Muscle of back (tissue), 3 donors: ENCODE measurements at regions not wholly inside any gene's neighbourhood (a gene's known extent, or its start where the extent isn't known, plus 50 kb on each side); places are given as distances from the start of the nearest gene placed in this dataset.
A peak's percentile ranks its signal among the peaks of the same experiment; 100 is the strongest.
"Not testable (repeated sequence)": the region's sequence is repeated elsewhere in the genome, so short reads cannot be mapped to it uniquely, and the experiment has no call there.

Experiments
- DNase-seq, 3 donors: peaks; one replicate each; pipeline versions ENCODE4 v3.0.0 to v3.0.0-alpha.2; 2013

DNA sequence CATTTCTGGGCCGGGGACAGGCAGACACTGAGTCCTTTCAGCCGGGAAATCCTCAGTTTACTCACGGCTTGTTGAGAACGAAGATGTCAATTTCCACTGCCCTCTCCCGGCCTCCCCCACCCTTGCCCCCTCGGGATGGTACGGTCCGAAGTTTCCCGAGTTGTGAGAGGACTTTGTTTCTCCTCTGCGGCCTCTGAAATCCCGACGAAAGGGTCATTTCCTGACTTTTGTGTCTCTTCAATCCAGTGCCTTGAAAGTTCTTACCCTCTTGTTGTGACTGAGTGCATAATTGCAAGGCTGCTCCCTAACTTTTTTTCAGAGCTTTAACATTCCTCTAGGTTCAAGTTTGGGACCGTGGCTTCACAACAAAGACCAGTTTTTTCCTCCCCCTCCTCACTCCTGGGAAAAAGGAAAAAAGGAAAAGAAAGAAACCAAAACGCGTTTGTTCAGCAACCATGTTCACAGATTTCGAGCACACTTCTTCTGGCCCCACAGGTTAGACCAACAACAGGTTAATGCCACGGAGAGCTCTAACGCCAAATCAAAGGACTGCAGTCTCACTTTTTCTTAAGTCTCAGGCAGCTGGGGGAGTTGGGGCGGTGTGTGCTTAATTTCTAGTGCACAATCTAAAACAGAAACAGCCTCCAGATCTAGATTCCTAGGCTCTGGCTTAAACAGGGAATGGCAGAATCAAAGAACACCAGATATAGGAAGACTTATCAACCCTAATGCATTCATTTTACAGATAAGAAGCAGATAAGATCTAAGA is 138.9 kb downstream of the TMCO5A start:
- no peak for DNase-seq

DNA sequence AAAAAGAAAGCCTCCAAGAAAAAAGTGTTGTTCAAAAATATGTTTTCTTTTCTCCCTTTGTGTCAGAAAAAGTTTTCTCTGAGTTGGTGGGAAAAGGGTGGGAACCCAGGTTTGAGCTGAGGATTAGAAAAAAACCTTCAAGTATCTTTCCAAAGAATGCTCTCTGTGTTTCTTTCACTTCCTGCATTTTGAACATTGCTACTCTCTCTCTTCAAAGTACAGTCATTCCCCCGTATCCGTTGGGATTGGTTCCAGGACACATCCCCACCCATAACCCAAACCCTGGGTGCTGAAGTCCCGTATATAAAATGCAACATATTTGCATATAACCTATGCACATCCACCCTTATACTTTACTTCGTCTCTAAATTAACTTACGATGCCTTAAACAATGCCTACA is 139.6 kb downstream of the TMCO5A start:
- DNase-seq, result no peak

- no peak for DNase-seq
Measured at GRCh38 chr15:38075466-38075865, 141.0 kb downstream of the TMCO5A start.

DNA sequence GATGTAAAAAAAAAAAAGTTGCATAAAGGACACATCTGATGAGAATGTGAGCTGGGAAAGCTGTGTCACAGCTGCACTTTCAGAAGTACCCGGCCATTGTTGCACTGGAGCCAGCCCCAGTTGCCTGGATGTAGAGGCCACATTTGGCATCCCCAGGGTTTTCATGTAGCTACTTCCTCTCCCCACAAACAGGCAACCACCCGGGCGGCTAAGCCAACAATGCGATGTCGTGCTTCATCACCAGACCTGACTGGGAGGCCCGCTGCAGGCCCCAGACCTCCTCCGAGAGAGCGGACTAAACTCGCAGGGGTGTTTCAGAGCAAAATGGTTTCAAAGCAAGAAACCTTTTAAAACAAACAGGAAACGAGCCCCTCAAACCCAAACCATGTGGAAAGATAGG is 142.3 kb downstream of the TMCO5A start:
- peak in 1 of 3 donors; percentile 83 for DNase-seq

DNA sequence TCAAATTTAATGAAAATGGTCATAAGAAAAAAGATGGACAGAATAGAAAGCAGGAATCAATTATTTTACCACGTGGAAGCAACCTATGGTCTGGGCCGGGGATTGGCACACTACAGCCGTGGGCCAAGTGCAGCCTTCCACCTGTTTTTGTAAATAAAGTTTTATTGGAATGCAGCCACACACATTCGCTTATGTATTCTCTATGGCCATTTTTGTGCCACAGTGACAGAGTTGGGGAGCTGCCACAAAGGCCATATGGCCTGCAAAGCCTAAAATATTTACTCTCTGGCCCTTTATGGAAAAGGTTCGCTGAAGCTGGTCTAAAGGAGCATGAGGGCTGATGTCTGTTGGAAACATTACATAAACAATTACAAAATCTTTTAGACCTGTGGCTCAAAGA is 144.8 kb downstream of the TMCO5A start:
- DNase-seq, result no peak

- DNase-seq, result no peak
Measured at GRCh38 chr15:38080651-38081275, 146.3 kb downstream of the TMCO5A start.

GRCh38 chr15:38084289-38084688 is 149.8 kb downstream of the TMCO5A start:
- no peak for DNase-seq

DNA sequence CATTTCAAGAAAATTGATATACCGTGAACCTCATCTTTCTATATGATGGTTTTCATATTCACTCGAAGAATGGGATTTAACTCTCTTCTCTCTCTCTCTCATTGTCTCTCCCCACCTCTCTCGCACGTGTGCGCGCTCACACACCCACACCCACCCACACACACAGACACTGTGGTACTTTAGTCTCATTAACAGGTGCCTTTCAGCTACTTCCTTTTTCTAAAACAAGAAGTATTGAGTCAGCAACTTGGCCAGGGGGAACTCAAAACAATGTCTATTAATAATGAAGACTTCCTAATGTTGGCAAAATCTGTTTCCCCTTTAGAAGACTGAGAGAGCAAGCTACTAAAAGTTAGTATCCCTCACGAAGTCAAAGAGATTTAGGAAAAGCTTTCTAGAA is 150.7 kb downstream of the TMCO5A start:
- DNase-seq, result no peak

DNA sequence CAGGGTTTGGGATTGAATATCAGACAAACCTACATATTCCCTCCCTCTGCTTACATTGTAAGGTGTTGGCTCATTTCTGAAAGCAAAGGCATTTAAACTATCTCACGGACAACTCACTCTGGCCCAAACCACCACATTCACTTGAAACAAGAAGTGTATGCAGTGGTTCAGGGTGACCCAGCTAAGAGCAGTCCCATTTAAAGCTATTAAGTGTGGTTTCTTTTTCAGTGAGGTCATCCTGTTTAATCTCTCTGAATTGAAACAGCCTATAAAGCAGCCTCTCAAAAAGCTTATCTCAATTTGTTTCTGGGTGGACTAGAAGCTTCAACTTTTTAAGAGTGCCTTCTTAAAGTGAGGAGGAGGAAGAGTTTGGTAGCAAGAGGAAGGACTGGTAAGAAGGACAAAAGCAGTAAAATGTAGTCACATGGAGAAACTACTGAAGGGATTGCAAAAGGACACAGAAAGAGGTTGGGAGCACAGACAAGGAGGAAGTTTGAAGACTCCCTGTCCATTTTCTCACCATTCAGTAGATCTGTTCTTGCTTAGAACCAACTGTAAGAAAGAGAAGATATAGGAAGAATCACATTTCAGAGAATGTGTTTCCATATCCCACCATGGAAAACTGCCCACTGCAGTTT is 151.6 kb downstream of the TMCO5A start:
- DNase-seq, result no peak

- DNase-seq, result no peak
Measured at GRCh38 chr15:38086611-38087010, 152.2 kb downstream of the TMCO5A start.

GRCh38 chr15:38088971-38089370 is 154.5 kb downstream of the TMCO5A start:
- no peak for DNase-seq

DNA sequence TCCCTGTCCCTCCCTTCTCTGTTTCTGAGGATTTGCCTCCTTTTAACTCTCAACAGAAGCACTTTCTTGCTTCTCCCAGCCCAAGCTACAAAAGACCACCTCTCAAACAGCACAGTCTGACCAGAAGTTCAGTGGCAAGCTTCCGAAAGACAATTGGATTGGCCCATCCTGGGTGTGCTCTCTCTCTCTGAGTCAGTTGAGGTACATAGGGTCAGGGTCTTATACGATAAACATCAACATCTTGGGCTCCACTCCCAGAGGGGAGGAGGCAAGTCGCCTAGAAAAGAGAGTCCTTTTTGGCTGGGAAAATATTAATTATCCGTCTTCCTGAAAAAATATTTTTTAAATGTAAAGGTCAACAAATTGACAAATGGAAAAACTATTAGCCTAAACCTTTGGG is 155.8 kb downstream of the TMCO5A start:
- DNase-seq, result no peak

DNA sequence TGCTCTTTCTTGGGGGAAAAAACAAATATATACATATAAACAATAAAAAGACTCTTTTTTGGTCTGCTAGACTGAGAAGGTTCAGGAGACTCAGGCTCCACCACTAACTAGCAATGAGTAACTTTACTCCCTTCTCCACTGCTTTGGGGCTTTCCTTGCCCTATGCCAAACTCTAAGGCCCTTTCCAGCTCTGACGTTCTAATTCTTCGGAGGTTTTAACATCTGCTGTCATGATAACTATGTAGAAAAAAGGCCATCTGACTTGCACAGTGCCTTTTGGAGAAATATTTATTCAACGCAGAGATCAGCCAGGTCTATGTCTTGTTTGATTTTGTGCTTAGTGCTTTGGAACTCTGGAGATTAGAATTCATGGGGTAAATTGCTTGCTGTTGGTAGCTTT is 156.2 kb downstream of the TMCO5A start:
- peak in 1 of 3 donors; percentile 45 for DNase-seq

GRCh38 chr15:38091078-38091645 is 156.7 kb downstream of the TMCO5A start:
- no peak for DNase-seq

DNA sequence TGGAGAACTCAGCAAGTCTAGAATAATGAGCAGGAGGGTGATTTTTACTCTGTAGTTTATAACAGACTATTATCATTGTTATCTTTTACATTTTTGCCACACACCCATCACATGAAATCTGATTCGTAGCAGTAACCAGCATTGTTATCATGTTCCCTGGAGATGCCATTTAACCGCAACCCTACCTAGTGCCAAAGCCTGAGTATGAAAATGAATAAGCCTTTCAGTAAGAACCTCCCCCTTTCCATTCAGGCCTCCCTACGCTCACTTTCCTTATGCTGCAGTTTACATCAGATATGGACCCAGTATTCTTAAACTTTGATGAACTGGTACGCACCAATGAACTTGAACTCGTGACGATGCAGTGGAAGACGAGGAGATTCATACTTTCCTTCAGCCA is 158.7 kb upstream of the SPRED1 start:
- no peak for DNase-seq

GRCh38 chr15:38102972-38103371 is 149.7 kb upstream of the SPRED1 start:
- DNase-seq, result no peak

- no peak for DNase-seq
Measured at GRCh38 chr15:38103564-38103963, 149.1 kb upstream of the SPRED1 start.

- DNase-seq, result no peak
Measured at GRCh38 chr15:38111070-38111469, 141.6 kb upstream of the SPRED1 start.

GRCh38 chr15:38112406-38112805 is 140.2 kb upstream of the SPRED1 start:
- DNase-seq, result no peak

DNA sequence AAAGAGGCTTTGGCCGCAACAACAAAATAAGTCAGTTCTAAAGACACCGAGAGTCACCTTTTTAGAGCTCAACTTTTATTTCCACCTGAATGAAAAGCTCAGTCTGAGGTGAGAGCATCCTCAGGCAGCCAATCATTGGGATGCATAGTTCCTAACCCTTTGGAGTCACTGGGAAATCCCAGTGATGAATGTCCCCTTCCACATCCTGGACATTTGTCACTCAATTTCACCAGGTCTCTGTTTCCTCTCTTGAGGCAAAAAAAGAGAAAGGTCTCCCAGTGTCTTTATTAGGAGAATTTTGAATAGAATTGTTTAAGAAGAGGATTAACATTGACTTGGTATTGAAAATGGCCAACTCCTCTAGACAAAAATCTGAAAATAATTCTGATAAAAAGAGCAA is 137.5 kb upstream of the SPRED1 start:
- DNase-seq, result no peak

DNA sequence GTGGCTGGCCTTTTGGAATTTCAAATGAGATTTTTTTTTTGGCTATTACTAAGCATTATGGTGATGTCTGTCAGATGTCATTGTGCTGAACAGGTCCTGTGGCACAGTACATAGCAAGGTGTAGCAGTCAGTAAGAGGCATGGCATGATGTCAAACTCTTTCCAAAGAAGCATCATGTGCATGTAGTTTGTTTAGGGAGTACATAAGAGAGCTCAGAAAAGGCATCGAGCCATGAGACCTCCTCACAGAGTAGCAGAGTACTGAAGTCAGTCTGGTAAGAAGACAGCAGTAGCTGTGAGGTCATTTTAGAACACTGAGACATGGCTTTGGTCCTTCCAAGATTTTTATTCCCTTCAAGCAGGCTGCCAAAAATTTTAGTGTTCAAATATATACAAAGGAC is 134.9 kb upstream of the SPRED1 start:
- peak in 1 of 3 donors; percentile 35 for DNase-seq

- DNase-seq, result not testable (repeated sequence)
Measured at GRCh38 chr15:38119865-38120264, 132.8 kb upstream of the SPRED1 start.

DNA sequence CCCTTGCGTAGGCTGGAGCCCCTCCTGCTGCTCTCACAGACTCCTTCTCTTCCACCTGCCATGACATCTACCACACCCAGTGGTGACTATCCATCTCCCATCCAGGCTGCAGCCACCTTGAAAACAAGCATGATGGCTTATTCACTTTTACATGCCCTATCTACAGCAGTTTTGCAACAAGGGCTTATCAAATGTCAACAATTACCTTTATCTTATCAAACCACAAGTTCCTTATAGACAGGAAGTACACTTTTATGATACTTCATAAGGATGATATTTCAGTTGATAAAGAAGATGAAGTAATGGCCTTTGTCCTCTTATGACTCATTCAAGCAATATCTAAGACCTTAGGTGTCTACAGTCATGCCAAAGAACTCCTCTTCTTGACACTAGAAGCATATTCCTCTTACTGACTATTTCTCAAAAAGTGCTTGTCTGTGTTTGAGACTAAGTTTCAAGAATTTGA is 125.3 kb upstream of the SPRED1 start:
- no peak for DNase-seq
